ENCODE measurements at regions not wholly inside any gene's neighbourhood (a gene's known extent, or its start where the extent isn't known, plus 50 kb on each side); places are given as distances from the start of the nearest gene placed in this dataset.
A peak's percentile ranks its signal among the peaks of the same experiment; 100 is the strongest.
"Not testable (repeated sequence)": the region's sequence is repeated elsewhere in the genome, so short reads cannot be mapped to it uniquely, and the experiment has no call there.

DNA sequence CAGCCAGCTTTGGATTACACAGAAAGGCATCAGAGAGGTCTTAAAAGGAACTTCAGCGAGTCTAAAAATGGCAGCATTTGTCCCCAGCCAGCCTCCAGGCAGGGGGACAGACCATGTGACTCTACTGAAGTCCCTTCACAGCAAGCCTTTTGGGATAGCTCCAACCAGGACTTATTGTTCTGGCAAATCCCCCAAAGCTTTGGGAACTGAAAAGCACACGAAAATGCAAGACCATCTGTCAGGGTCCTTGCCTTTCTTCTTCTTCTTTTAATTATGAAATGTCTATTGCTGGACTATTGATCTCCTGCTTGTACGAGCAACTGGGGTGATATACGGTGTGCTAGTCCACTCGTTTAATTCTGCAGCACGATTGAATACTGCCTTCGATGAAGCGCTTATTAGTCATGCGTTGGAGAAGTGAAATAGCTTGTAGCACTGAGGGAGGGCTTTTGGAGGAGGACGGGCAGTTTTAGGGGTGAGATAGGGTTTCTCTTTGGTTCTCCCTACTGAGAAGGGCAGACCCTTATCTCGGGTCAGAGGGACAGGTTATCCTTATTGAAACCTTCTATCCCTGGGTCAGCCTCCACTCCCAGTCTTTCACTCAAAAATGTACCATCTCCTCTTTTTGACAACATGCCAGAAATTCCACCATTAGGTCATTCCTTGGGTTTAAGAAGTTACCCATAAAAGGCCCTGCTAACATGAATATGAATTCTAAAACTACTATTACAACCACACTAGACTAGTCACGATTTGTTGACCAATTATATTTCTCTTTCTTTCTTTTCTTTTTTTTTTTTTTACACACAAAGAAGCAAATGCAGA, 416.4 kb downstream of the MIAT start:
- DNase-seq = no peak

DNA sequence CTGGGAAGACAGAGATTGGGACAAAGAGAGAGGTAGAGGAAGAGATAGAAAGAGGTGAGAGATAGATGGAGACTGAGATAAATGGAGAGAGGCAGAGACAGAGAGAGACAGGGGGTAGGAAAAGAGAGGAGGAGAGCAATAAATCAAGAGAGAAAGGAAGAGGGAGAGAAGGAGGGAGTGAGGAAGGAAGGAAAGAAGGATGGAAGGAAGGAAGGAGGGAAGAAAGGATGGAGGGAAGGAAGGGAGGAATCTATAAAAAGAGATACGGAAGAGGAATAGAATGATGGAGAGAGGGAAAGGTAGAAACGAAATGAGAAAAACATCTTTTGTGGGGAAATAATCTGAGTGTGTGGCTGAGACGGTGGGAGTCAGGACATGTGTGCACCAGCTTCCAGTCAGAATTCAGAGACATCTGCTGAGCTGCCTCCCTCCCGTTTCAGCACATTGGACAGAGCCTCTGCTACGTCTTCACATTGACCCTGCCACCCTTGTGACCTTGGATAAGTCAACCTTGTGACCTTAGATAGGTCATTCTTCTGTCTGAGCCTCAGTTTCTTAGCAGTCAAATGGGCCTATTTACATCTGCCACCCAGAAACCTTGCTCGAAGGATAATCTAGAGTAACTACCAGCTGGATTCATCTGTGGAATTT, 417.8 kb downstream of the MIAT start:
- DNase-seq = no peak

DNA sequence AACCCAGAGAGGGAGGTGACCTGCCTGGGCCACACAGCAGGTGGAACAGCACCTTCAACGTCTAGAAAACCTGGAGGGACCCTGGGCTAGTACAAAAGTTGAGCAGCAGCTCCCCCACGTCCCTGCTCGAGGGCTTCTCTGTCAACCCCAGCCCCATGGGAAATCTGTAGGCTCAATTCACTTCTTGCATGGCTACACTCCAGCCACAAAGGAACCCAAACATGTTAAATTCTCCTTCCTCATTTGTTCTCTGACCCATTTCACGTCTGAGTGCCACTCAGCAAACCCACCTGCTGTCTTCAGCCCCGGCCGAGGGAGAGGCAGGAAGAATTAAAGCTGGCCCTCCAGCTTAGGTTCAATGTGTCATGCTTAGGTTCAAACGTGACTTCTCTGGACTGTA, 418.5 kb downstream of the MIAT start:
- DNase-seq = no peak

DNA sequence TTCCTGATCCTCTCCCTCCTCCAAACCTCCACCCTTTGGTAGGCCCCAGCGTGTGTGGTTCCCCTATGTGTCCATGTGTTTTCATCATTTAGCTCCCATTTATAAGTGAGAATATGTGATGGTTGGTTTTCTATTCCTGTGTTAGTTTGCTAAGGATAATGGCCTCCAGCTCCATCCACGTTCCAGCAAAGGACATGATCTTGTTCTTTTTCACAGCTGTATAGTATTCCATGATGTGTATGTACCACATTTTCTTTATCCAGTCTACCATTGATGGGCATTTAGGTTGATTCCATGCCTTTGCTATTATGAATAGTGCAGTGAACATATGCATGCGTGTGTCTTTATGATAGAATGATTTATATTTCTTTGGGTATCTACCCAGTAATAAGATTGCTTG, 420.7 kb downstream of the MIAT start:
- DNase-seq = not testable (repeated sequence)

- no peak for DNase-seq
These were observed 422.7 kb downstream of the MIAT start for GRCh38 chr22:27080036-27080578.

DNA sequence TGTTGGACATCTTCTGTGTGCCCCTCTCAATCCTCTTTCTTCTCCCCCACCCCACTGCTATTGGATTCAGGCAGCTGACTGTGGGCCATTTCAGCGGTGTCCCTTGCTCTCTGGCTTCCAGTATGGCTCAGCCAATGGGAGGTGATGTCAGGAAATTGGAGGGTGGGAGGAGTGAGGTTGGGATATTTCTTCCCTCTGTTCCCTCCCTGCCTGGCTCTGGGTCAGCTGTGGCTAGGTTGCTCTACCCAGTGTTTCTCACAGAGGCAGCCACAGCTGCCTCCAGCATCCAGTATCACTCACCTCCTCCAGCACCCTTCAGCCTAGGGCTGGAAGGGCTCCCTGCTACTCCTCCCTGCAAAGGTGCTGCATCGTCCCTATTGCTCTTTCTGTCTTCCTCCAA, 423.5 kb downstream of the MIAT start:
- DNase-seq = no peak

DNA sequence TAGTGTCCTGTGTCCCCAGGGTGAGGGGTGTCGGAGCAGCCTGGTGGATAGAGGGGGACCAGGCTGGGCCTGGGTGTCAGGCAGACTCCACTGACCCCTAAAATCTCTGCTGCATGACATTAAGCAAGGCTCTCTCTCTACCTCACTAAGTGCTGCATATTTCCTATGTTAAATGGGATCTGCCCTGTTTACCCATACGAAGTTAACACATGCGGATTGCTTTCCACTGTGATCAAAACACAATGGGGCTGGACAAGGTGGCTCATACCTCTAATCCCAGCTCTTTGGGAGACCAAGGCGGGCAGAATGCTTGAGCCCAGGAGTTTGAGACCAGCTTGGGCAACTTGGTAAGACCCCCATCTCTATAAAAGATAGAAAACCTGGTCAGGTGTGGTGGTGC, 426.2 kb downstream of the MIAT start:
- no peak for DNase-seq

DNA sequence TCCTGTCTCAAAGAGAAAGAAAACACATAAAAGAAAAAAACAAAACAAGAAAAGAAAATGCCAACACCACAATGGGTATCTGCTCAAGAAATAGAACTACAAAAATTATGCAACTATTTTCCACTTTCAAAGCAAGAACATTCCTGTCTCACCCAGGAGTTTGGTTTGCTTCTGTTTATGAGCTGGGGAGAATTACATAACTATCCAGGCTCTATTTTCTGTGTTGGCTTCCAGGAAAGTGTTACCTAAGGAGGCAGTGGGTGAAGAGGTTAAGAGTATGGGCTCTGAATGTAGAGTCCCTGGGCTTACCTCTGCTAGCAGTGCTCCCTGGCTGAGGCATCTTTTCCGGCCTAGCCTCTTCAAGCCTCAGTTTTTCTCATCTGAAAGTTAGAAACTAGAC, 426.7 kb downstream of the MIAT start:
- DNase-seq = no peak

DNA sequence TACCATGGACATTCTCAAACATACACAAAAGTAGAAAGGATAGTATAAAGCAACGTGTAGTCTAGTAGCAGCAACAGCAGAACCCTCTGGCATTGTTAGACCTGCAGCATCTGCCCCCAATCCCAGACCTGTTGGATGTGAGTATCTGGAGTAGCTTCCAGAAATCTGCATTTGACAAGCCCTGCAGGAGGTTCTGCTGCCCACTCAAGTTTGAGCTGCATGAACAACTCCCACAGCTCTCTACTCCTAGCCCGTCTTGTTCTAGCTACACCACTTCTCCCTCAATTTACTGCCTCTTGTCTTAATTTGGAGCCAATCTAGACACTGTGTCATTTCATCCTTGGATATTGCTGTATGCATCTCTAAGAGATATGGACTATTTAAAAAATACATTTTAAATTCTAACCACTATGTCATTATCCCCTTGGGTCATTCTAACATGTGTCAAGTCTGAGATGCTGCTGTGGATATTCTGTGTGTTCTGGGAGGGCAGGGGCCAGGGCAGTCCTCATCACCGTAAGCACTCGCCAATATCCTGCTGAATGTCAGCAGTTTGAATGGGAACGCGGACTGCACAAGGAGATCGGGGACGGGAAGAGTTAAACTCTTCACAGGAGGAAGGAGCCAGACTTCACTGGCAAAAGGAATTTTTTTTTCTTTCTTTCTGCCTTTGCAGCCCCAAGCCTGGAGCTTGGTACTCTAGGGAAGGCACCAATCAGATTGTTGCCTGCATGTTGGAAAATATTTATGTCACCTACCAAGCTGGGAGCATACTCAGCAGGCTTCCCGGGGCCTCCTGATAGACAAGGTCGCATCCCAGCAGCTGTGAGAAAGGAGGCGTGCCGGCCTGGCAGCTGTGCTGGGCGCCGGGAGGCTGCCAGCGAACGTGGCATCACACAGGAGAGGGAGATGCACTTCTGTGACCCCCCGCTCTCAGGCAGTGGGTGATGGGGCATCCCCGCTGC, 429.0 kb downstream of the MIAT start:
- DNase-seq = no peak

DNA sequence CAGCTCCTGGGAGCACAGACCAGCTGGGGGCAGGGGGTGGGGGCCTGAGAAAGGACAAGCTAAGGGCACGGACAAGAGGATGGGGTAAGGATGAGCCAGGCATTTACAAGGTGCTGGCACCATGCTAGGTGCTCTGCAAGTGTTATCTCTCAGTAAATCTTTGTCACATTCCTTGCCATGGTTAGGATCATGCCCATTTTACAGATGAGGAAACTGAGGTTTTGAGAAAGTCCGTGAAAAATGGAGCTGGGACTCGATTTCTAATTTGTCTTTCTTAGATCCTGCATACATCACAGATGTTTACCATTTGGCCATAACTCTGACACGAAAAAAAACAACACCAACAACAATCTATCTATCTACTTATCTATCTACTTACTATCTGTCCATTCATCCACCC, 429.7 kb downstream of the MIAT start:
- no peak for DNase-seq

GRCh38 chr22:27088026-27088425, 430.6 kb downstream of the MIAT start:
- no peak for DNase-seq

DNA sequence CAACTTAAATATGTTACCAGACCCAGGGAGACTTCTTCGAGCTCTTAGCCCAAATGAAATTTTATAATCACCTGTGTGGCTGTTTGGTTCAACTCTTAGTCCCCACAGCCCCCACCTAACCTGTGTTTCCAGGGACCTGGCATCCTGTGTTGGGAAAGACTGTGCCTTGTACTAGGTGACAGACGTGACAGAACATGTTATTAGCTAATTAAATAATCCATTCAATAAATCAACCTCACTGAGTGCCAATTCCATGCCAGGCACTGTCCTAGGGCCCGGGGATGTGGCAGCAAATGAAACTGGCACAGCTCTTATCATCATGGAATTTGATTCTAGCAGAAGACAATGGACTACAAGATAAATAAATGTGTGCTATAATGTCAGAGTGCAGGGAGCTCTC, 431.9 kb downstream of the MIAT start:
- DNase-seq = no peak

DNA sequence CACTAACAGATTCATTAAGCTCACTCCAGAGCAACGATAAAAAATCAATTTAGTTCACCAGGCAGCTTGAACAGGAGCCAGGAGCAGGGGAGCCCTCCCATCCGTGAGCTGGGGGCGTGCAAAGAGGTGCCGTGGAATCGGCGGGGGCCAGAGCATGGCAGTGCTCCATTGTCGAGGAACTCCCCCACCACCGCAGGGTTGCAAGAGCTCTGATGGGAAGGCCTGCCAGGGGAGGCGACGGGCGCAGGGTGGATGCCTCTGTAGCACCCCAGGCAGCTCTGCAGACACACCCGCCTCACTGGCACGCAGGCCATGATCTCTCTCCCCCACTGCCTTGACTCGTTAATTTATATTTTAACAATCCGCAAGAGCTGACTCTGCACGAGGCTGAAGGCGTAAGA, 433.2 kb downstream of the MIAT start:
- no peak for DNase-seq

DNA sequence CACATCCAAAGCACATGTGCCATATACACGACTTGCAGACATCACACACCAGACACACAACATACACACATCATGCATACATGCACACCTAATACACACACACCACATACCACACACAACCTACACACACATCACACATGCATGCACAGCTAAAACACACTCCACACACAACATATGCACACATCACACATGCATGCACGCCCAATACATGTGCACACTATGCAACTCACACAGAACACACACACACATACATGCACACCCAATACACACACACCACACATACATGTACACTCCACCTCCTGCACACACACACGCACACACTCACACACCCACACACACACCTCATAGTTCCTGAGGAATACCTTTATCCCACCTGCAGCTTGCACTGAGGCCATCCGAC, 436.0 kb downstream of the MIAT start:
- no peak for DNase-seq

DNA sequence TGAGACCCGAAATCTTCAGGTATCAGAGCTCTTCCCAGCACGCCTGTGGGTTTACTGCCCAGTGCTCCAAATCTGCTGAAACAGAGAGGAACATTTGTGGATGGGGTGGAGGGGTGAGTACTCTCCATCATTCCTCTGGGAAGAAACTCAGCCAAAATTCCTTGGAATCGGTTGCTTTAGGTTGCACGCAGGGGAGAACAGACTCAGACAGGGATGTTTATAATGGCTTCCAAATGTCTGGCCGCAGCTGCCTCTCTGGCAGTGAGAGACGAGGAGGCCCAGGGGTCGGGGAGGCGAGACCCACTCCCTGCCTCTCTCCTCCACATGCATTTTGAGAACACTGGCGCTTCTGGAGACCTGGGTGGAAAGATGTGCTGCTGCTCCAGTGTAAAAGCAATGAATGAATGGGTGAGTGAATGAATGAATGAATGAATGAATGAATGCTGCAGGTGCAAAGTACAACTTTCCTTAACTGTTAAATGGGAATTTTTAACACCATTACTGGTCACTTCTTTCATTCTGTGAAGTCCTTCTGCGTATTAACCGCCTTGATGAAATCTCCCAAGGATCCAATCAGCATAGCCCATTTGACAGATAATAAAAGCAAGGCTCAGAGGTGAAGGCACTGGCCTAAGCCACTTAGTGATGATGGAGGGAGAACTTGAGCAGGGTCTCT, 437.4 kb downstream of the MIAT start:
- no peak for DNase-seq

DNA sequence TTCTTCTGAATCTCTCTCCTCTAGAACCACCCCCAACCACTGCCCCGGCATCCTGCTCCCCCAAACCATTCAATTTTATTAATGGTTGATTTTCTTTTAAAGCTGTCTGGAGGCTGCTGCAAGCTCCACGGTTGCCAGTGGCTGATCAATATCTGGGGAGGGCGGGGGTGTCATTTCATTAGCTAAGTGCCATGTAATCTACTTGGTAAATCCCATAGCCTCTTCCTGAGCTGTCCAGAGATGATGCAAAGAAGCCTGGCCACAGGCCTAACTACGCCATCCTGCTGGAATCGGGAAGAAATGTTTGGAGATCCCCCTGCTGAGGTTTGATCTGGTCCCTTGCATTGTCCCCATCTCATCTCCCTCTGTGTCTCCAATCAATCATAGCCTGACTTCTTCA, 440.1 kb downstream of the MIAT start:
- DNase-seq = no peak

- DNase-seq = no peak
These were observed 440.5 kb downstream of the MIAT start for GRCh38 chr22:27097933-27098332.

DNA sequence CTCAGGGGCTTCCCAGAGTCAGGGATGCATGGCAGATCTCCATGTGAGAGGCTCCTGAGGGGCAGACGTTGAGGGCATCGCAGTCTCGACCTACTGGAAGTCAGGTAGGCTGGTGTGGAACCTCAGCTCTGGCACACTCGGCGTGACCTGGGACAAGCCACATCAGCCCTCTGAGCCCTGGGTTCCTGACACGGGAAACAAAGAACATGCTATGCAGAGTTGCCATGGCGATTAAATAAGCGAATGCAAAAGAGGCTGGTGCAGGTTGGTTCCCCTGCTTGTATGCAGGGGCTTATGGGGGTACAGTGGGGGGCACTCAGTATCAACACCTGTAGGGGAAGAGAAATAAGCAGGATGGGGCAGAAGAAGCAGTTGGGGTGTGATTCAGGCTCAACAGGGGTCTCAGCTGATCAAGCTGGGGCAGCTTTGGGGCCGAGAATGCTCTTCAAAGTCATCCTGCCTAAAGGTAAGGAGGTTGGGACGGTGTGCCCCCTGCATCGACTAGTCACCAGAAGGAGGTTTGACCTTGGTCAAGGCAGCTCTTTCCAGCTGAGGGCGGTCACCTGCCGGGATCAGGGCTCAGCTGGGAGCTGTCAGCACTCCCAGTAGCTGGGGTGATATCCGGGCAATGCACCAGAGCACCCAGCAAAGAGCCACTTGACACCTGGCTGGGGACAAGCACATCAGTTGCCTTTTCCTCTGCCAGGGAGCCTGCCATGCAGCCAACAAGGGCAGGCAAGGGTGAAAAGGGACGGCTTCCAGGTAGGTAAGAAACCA, 442.7 kb downstream of the MIAT start:
- peak; percentile 32 for DNase-seq

GRCh38 chr22:27100789-27101188, 443.4 kb downstream of the MIAT start:
- DNase-seq = peak; percentile 33

GRCh38 chr22:27101288-27101687, 443.9 kb downstream of the MIAT start:
- DNase-seq = no peak

GRCh38 chr22:27104449-27104848, 447.1 kb downstream of the MIAT start:
- DNase-seq = no peak
